ENCODE measurements at regions not wholly inside any gene's neighbourhood (a gene's known extent, or its start where the extent isn't known, plus 50 kb on each side); places are given as distances from the start of the nearest gene placed in this dataset.

GRCh38 chr3:34463414-34463813, 665.0 kb downstream of the PDCD6IP start:
- TF ChIP-seq EZH2 (IDR thresholded peaks at IDR 0.05; ENCODE audit: low read depth) (no peak), CTCF (conservative IDR thresholded peaks at IDR 0.05) (no peak)
